NCI-H526 treated with DMSO at 0.1 percent for 48 hours (cell line): ENCODE measurements at regions not wholly inside any gene's neighbourhood (a gene's known extent, or its start where the extent isn't known, plus 50 kb on each side); places are given as distances from the start of the nearest gene placed in this dataset.

Experiments used
- DNase-seq: peaks from one replicate; lab custom pipeline; 2025; lab: John Stamatoyannopoulos, UW

- no peak for DNase-seq
Observed at GRCh38 chr6:155995281-155995680, 539.6 kb upstream of the NOX3 start.

DNA sequence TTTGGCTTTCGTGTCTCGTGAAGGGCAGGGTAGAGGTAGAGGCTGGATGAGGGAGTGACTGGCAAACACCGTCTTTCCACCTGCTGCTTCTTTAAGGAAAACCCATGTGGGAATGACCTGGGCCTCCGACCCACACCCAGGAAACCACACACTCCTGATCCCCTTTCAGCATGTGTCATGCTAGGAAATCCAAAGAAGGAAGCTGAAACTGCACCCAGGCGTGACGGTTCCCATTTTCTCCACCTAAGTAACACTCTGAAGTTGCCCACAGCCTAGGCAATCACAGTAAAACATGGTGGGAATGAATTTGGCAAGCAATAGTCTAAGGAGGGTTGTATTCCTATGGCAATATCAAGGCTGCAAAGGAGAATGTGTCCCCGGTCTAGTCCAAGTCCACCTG is 538.4 kb upstream of the NOX3 start:
- DNase-seq = no peak

DNA sequence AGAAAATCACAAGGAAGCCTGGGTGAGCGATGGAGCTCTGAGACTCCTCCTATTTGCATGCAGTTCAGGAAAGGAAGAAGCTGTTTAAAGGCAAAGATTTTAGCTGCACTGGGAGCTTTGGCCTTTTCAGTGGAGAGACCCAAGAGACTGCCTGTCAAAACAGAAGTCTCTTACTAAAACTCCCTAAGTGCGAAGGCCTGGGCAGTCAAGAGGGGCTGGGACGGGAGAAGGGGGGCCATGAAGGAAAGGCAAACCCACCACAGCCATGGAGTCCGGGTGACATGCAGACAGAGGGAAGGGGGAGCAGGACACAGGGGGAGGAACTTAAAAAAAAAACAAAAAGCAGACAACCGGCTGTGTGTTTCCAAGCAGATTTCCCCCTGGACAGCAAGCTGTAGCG is 537.6 kb upstream of the NOX3 start:
- no peak for DNase-seq

- DNase-seq = no peak
Observed at GRCh38 chr6:155985660-155986138, 530.1 kb upstream of the NOX3 start.

DNA sequence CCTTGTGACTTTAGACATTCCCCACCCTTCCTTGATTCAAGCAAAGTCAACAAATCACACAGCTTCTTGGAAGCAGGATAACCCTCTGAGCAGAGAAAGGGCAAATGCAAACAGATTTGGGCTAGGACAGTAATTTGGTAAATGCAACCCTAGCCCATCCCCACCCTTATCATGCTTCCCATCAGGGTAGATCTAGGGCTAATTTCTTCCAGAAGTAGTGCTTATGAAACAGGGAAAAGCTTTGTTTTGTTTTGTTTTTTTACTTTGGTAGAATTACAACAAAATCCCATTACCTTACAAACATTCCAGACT is 525.1 kb upstream of the NOX3 start:
- DNase-seq = no peak

GRCh38 chr6:155980014-155980767 is 524.6 kb upstream of the NOX3 start:
- DNase-seq = no peak

DNA sequence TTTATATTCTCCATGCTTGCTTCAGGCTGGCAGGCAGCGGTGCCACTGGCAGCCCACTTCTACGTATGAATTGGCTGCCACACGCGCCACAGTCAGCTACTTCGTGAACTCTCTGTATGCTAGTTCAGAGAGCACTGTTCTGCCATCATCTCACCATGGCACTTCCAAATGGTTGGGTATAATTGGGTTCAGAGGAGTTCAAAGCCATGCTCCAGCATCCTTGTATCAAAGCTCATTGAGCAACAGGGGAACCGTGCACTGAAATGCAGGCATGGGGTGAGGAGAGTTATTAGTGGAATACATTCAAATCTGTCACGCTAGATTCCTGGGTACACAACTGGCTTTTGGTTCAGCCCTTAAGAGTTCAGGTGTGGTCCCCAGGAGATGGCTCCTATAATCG is 519.9 kb upstream of the NOX3 start:
- DNase-seq = no peak

DNA sequence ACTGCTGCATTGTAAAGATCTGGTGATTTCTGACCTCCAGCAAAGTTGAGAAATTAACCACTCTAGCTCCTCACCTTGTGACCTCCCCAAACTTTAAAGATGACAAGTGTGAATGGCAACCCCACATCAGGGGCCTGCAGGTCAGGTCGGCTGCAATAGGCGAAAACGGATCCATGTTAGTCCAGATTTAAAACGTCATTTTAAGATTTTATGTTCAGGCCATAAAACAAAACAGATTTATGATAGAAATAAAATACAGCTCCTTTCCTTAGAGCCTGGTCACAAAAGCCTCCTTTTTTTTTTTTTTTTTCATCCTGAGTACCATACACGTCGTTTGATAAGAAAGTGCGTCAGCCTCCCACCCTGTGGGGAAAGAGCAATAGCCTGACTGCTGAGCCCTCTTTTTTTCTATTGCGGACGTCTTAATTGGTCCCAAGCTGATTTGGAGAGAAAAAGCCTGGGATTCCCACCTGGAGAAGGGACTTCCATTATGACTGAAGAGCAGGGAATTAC is 519.2 kb upstream of the NOX3 start:
- no peak for DNase-seq

GRCh38 chr6:155974359-155974758 is 518.7 kb upstream of the NOX3 start:
- DNase-seq = no peak

DNA sequence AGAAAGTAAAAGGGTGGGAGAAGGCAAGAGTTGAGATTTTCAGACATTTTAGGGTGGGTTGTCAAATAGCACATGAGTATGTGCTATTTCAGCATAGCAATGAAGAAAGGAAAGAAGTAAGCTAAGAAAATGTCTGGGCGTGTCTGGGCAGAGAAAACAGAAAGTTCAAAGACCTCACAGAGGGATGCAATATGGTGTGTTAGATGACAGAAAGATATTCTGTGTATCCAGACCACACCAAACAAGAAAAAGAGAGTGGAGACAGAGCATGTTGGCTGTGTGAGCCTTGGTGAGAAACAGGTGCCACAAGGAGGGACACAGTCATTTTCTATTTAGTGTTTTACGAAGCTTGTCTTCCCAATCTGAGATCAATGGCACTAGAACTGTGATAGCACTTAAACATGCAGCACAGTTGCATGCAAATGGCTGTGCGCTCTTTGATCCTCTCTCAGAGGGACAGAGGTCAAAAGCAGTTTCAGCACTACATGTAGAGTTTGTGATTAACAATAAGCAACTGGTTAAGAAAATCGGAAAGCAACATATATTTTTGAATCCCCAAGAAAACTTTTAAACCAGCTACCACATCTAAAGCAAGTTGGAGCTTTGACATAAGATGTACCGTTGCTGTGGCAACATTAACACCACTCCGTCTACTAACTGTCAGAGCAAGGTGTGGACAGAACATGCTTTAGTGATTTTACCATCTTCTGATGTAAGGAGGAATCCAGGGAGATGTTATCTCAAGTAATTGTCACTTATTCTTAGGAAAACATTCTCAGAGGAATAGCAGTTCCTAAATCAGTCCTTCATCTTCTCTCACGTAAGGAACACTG is 515.5 kb upstream of the NOX3 start:
- no peak for DNase-seq

DNA sequence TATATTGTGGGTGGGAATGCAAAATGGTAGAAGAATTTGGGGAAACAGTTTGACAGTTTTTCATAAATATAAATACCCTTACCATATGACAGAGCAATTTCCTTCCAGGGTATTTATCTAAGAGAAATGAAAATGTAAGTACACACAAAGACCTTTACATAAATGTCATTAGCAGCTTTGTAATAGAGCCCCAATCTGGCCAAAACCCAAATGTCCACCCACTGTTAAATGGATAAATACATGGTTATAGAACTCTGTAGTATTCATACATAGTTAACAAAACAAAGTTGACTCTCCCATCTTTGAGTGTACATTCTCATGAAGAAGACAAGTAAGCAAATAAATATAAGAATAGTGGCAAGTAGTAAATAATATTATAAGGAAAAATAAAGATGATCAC is 514.8 kb upstream of the NOX3 start:
- DNase-seq = no peak

GRCh38 chr6:155968921-155969320 is 513.3 kb upstream of the NOX3 start:
- no peak for DNase-seq

- no peak for DNase-seq
Observed at GRCh38 chr6:155967322-155967721, 511.7 kb upstream of the NOX3 start.

DNA sequence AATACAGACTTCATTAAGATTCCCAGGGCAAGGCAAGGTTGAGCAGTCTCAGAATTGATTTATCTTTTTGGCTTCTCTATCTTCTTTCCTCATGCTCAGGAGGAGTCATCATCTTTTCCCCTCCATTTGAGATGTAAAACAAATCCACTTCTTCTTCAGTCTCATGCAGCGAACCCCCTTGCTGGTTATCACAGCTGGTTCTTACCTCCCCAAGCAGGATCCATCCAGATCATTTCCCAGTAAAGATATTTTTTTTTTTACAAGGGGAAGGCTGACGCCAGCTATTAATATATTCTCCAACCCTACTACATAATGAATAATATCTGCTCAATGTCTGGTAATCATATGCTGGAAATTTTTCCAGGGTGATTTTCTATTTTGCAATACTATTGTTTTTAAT is 508.9 kb upstream of the NOX3 start:
- DNase-seq = no peak

- DNase-seq = no peak
Observed at GRCh38 chr6:155962276-155962675, 506.6 kb upstream of the NOX3 start.

- peak; percentile 73 for DNase-seq
Observed at GRCh38 chr6:155959898-155960495, 504.4 kb upstream of the NOX3 start.

GRCh38 chr6:155958550-155958949 is 502.9 kb upstream of the NOX3 start:
- no peak for DNase-seq

- DNase-seq = no peak
Observed at GRCh38 chr6:155955038-155955437, 499.4 kb upstream of the NOX3 start.

GRCh38 chr6:155954149-155954548 is 498.5 kb upstream of the NOX3 start:
- no peak for DNase-seq

- DNase-seq = no peak
Observed at GRCh38 chr6:155949256-155949655, 493.6 kb upstream of the NOX3 start.

DNA sequence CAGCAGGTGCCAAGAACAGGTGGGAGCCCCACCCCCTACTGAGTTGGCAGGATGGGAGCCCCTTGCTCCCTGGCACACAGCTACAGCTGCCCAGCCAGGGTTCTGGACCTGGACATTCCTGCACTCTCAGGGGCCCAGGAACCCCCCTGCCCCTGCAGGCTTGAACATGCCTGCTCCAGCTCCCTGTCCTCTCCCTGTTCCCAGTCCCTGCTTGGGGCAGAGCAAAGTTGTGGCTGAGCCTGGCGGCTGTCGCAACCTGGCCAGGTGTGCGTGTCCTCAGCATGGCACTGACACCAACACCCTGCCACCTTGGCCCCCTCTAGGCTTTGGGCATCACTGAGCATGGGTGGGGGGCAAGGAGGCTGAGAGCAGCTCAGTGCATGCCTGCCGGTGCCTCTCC is 491.2 kb upstream of the NOX3 start:
- DNase-seq = no peak

GRCh38 chr6:155943635-155944034 is 488.0 kb upstream of the NOX3 start:
- no peak for DNase-seq

DNA sequence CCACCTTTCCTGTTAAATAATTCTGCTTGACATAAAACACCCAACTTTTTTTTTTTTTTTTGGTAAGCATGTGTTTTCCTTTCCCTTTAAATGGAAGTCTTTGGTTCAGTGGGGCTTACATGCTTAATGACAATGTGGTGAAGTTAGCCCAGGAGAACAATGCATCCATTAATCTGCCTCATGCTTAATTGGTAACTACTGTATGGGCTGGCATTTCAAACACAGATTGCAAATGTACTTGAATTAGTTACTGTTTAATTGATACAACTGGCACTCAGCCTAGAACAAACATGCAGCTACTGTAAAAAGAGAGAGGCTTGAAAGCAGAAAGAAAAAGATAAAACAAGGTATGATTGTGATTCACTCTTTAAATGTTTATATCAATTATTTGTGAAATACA is 483.6 kb upstream of the NOX3 start:
- peak; percentile 42 for DNase-seq
